K562 (cell line): ENCODE measurements at regions not wholly inside any gene's neighbourhood (a gene's known extent, or its start where the extent isn't known, plus 50 kb on each side); places are given as distances from the start of the nearest gene placed in this dataset.

Source experiments
- BHLHE40 ChIP-seq: IDR thresholded peaks from 2 replicates; pipeline ENCODE4 v1.6.1; 2011; ENCODE audit warnings: low read length, improper control_type of control experiment
- CCNT2 ChIP-seq: IDR thresholded peaks from 2 replicates; pipeline ENCODE4 v1.6.1; 2011; ENCODE audit warnings: borderline replicate concordance, low read depth, mild to moderate bottlenecking, moderate library complexity, mixed read lengths, low read length; ENCODE audit not compliant: insufficient read length; ENCODE audit errors: extremely low read depth
- DLX4 ChIP-seq: fragments of 250-450 bp; sonication (Bioruptor Pico); IDR thresholded peaks from 2 replicates; pipeline ENCODE4 v1.6.1; 2021; ENCODE audit warnings: mild to moderate bottlenecking
- EZH2 ChIP-seq: IDR thresholded peaks from 2 replicates; pipeline ENCODE4 v1.6.1; 2012; ENCODE audit warnings: low read depth, mild to moderate bottlenecking, inconsistent platforms, low read length, borderline replicate concordance
- FOS ChIP-seq: IDR thresholded peaks from 3 replicates; pipeline ENCODE4 v1.6.1; 2011; ENCODE audit not compliant: insufficient read length; ENCODE audit errors: extremely low read depth
- IRF9 ChIP-seq: fragments of 450-650 bp; IDR thresholded peaks from 2 replicates; pipeline ENCODE4 v1.6.1; 2016; ENCODE audit warnings: missing biosample characterization, missing genetic modification characterization
- POLR3A ChIP-seq: IDR thresholded peaks from 2 replicates; pipeline ENCODE4 v1.6.1; 2011; ENCODE audit warnings: borderline replicate concordance, mild to moderate bottlenecking, moderate library complexity; ENCODE audit not compliant: insufficient read length, insufficient read depth; ENCODE audit errors: extremely low read depth
- SAP30 ChIP-seq: fragments of 200-600 bp; sonication (generic); IDR thresholded peaks from 2 replicates; pipeline ENCODE4 v1.6.1; 2012; ENCODE audit warnings: borderline replicate concordance, low read depth, mild to moderate bottlenecking, moderate library complexity, low read length, control low read depth, inconsistent platforms; ENCODE audit not compliant: insufficient read depth, poor library complexity, severe bottlenecking
- TEAD4 ChIP-seq, 2 experiments: sonication (generic) in 1 of 2; formaldehyde crosslinking in 1 of 2; IDR thresholded peaks; 2 replicates each; pipeline versions ENCODE4 v1.6.1 to v1.8.0; 2012 to 2022; ENCODE audit warnings: borderline replicate concordance in 1 of 2, inconsistent platforms in 1 of 2, low read length in 1 of 2, mild to moderate bottlenecking in 1 of 2, missing genetic modification reagents in 1 of 2
- THRAP3 ChIP-seq: fragments of 450-650 bp; IDR thresholded peaks from 2 replicates; pipeline ENCODE4 v1.6.1; 2016; ENCODE audit warnings: mild to moderate bottlenecking, inconsistent platforms, borderline replicate concordance
- ZFPM2 ChIP-seq: fragments of 250-450 bp; sonication (Bioruptor Pico); IDR thresholded peaks from 2 replicates; pipeline ENCODE4 v1.5.1; 2022; ENCODE audit warnings: mild to moderate bottlenecking

DNA sequence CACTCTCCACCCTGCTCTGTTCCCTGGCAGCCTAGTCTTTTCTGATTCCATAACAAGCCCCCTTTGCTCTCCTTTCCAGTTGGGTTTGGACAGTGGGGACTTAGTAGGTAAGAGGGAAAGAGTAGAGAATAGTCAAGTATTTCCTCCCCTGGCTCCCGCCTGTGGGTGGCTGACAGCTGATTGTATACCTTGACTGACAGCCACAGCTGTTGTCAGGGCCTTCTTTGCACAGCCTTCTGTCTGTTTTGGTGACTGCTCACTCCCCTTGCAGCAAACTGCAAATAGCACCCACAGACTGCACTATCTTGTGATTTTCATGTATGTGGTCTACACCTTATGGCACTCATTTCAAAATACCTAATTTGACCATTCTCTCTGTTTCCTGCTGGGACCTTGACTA is 486.3 kb downstream of the ACTR3B start:
- TF ChIP-seq POLR3A (no peak), IRF9 (tag) (no peak), THRAP3 (no peak), TEAD4 (IDR thresholded peaks at IDR 0.05; ENCODE audit: low read length) (no peak), TEAD4 (CRISPR knock-in tag; IDR thresholded peaks at IDR 0.05; ENCODE audit: borderline replicate concordance) (no peak), BHLHE40 (no peak), DLX4 (no peak), EZH2 (no peak), SAP30 (no peak), FOS (no peak), CCNT2 (no peak), ZFPM2 (CRISPR knock-in tag) (no peak)
